ENCODE measurements at regions not wholly inside any gene's neighbourhood (a gene's known extent, or its start where the extent isn't known, plus 50 kb on each side); places are given as distances from the start of the nearest gene placed in this dataset.

- no peaks in the 10 kb centered on the region for H3K79me2 ChIP-seq (ENCODE audit: insufficient read depth, low read length)
- H3K4me1 ChIP-seq (ENCODE audit: insufficient read depth, low read length, severe bottlenecking), result no peaks in the 10 kb centered on the region
- H3K27ac ChIP-seq (ENCODE audit: low read depth, low read length, poor library complexity, severe bottlenecking), result no peak overlapping the region
- H3K9ac ChIP-seq (ENCODE audit: low read length), result no peak overlapping the region
- no peaks in the 10 kb centered on the region for H3K9me3 ChIP-seq (ENCODE audit: low read length)
- no peaks in the 10 kb centered on the region for H4K20me1 ChIP-seq (ENCODE audit: insufficient read depth, low read length)
- no peak overlapping the region for H3K4me3 ChIP-seq (ENCODE audit: low read depth, low read length, poor library complexity, severe bottlenecking)
- no peak overlapping the region for H3K4me2 ChIP-seq (ENCODE audit: low read length)
- no peak overlapping the region for H2AFZ ChIP-seq (ENCODE audit: low read length)
- no peaks in the 10 kb centered on the region for H3K9me2 ChIP-seq (ENCODE audit: low read depth, low read length)
- H3K27me3 ChIP-seq (ENCODE audit: insufficient read depth, low read length), result no peaks in the 10 kb centered on the region
- no peak for TF ChIP-seq CTCF (IDR thresholded peaks at IDR 0.05; ENCODE audit: low read length)
- no peak for TF ChIP-seq EZH2 (IDR thresholded peaks at IDR 0.05; ENCODE audit: borderline replicate concordance, low read length)
- H3K36me3 ChIP-seq (ENCODE audit: insufficient read depth, low read length), result no peaks in the 10 kb centered on the region
- H3F3A ChIP-seq (ENCODE audit: insufficient read depth, low read length), result no peaks in the 10 kb centered on the region
These were observed 247.1 kb upstream of the SGCG start for GRCh38 chr13:22933571-22934181.

DNA sequence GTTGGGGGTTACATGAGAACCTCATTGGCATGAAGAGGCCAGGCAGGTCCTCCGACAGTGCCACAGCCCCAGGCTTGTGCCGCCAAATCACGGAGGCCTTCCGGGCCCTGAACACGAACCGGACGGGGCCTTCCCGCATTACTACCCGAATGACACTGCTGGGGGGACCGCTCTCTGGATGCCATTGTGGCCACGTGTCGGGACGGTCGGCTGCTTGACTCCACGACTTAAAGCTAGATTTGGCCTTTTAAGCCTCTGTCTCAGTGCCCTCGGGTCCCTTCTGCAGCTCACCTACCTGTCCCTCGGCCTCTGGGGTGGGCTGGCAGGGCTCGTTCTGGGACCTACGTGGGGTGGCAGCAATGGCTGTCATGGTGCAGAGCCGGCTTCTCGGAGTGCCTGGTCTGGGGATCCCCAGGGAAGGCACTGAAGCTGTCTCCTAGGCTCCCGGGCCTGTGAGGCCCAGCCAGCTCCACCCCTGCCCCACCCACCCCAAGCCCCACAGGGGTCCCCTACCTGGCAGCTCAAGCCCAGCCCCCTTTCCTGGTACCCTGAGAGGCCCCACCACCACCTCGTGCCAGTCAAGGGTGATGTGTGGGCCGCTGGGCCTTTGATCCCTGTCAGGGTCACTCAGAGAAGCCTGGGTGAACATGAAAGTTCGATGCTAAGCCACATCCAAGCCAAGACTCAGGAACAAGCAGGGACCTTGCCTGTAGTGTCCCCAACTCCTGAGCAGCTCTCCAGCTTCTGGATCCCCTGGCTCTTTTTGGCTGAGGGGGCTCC is 245.8 kb upstream of the SGCG start:
- no peak overlapping the region for H3K27ac ChIP-seq (ENCODE audit: low read depth, low read length, poor library complexity, severe bottlenecking)
- no peaks in the 10 kb centered on the region for H3F3A ChIP-seq (ENCODE audit: insufficient read depth, low read length)
- H3K9me3 ChIP-seq (ENCODE audit: low read length), result no peaks in the 10 kb centered on the region
- H3K9ac ChIP-seq (ENCODE audit: low read length), result no peak overlapping the region
- H4K20me1 ChIP-seq (ENCODE audit: insufficient read depth, low read length), result no peaks in the 10 kb centered on the region
- TF ChIP-seq CTCF (IDR thresholded peaks at IDR 0.05; ENCODE audit: low read length) (no peak), EZH2 (IDR thresholded peaks at IDR 0.05; ENCODE audit: borderline replicate concordance, low read length) (no peak)
- H3K36me3 ChIP-seq (ENCODE audit: insufficient read depth, low read length), result no peaks in the 10 kb centered on the region
- H3K4me1 ChIP-seq (ENCODE audit: insufficient read depth, low read length, severe bottlenecking), result no peaks in the 10 kb centered on the region
- H3K4me2 ChIP-seq (ENCODE audit: low read length), result no peak overlapping the region
- no peaks in the 10 kb centered on the region for H3K79me2 ChIP-seq (ENCODE audit: insufficient read depth, low read length)
- H2AFZ ChIP-seq (ENCODE audit: low read length), result no peak overlapping the region
- H3K9me2 ChIP-seq (ENCODE audit: low read depth, low read length), result no peaks in the 10 kb centered on the region
- no peak overlapping the region for H3K4me3 ChIP-seq (ENCODE audit: low read depth, low read length, poor library complexity, severe bottlenecking)
- H3K27me3 ChIP-seq (ENCODE audit: insufficient read depth, low read length), result no peaks in the 10 kb centered on the region

DNA sequence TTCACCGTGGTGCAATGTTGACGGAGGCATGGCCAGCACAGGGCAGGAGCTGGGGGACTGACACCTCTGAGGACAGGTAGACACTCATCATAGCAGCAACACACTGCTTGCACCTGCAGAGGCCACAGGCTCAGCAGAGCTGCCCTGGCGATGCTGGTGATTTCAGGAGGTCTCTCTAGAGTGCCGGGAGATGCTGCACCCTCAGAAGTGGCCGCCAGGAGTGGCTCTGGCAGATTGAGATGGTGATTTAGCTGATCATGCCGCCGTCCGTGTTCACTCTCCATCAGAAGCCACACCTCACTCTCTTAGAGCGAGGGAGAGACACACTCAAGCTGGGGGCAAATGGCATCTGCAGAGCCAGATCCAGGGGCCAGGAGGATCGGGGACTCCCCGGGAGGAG is 244.6 kb upstream of the SGCG start:
- H3K9me2 ChIP-seq (ENCODE audit: low read depth, low read length), result no peaks in the 10 kb centered on the region
- no peak for TF ChIP-seq EZH2 (IDR thresholded peaks at IDR 0.05; ENCODE audit: borderline replicate concordance, low read length)
- no peak for TF ChIP-seq CTCF (IDR thresholded peaks at IDR 0.05; ENCODE audit: low read length)

More for the DNA sequence above, 244.6 kb upstream of the SGCG start:
- Histone ChIP-seq H3F3A (ENCODE audit: insufficient read depth, low read length) (no peaks in the 10 kb centered on the region), H3K9me3 (ENCODE audit: low read length) (no peaks in the 10 kb centered on the region), H3K4me3 (ENCODE audit: low read depth, low read length, poor library complexity, severe bottlenecking) (no peak overlapping the region), H3K4me2 (ENCODE audit: low read length) (no peak overlapping the region), H2AFZ (ENCODE audit: low read length) (no peak overlapping the region), H3K9ac (ENCODE audit: low read length) (no peak overlapping the region), H3K79me2 (ENCODE audit: insufficient read depth, low read length) (no peaks in the 10 kb centered on the region), H4K20me1 (ENCODE audit: insufficient read depth, low read length) (no peaks in the 10 kb centered on the region), H3K4me1 (ENCODE audit: insufficient read depth, low read length, severe bottlenecking) (no peaks in the 10 kb centered on the region), H3K27me3 (ENCODE audit: insufficient read depth, low read length) (no peaks in the 10 kb centered on the region), H3K36me3 (ENCODE audit: insufficient read depth, low read length) (no peaks in the 10 kb centered on the region), H3K27ac (ENCODE audit: low read depth, low read length, poor library complexity, severe bottlenecking) (no peak overlapping the region)
